HUDEP-2 (cell line): ENCODE measurements at regions not wholly inside any gene's neighbourhood (a gene's known extent, or its start where the extent isn't known, plus 50 kb on each side); places are given as distances from the start of the nearest gene placed in this dataset.

ENCODE experiments used
- DNase-seq, 76 experiments: peaks; one replicate each; lab custom pipeline; 2025; ENCODE audit not compliant: unreplicated experiment in 76 of 76; lab: John Stamatoyannopoulos, UW

DNA sequence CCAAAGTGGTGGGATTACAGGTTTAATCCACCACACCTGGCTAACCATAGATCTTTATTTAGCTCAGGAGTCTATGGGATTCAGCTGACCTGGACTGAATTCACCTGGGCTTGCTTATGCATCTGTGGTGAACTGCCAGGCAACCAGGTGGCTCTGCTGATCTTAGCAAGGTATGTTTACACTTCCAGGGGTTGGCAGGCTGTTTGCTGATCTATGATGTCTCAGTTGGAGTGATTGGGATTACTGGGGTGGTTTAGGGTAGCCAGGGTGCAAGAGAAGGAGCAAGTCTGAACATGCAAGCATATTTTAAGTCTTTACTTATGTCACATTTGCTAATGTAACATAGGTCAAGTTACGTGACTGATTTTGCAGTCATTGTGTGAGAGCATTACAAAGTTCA lies 63.6 kb upstream of the JAK2 start:
- no peak for DNase-seq

DNA sequence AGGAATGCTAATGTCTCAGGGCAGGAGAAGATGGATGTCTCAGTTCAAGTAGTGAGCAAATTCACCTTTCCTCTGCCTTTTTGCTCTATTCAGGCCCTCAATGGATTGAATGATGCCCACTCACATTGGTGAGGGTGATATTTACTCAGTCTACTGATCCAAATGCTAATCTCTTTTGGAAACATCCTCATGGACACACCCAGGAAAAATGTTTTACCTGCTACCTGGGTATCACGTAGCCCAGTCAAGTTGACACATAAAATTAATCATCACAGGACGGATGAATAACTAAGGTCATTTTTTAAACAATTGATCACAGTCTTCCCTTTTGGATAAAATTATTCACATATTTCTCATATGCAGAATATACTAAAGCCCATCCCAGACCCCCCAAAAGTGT lies 63.0 kb upstream of the JAK2 start:
- no peak for DNase-seq

DNA sequence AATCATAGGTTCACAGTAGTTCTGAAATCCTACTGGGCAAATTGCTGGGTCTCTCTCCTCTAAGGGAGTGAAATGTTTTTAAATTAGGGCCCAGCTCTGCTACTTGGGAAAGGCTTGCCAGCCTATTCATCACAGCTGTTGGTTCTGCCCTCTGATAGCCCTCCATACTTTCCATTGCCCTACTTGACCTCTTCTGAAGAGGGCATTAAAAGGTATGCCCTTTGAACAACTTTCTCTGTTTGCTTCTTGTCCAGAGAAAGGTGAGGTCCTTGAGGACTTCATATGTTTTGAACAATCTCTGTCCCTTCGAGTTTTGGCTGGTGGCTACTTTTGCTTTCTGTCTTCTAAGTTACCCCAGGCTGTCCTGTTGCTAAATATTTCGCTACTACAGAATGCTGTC lies 62.3 kb upstream of the JAK2 start:
- peak in 1 of 76 experiments; percentile 12 for DNase-seq

DNA sequence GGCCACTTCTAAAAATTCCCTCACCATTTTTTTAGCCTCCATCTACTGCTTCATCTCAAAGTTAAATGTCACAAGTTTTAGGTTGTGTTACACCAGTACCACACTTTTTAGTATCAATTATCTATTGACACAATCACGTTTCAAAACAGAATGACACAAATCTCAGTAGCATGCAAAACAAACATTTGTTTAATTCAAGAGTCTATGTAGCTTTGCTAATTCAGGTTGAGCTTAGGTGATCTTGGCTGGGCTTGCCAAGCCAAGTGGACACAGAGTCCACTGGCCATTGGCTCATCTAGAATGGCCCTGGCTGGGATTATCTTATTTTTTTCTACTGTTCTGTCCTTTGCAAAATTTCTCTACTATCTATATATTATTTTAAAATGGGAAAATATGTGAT lies 61.9 kb upstream of the JAK2 start:
- no peak for DNase-seq

DNA sequence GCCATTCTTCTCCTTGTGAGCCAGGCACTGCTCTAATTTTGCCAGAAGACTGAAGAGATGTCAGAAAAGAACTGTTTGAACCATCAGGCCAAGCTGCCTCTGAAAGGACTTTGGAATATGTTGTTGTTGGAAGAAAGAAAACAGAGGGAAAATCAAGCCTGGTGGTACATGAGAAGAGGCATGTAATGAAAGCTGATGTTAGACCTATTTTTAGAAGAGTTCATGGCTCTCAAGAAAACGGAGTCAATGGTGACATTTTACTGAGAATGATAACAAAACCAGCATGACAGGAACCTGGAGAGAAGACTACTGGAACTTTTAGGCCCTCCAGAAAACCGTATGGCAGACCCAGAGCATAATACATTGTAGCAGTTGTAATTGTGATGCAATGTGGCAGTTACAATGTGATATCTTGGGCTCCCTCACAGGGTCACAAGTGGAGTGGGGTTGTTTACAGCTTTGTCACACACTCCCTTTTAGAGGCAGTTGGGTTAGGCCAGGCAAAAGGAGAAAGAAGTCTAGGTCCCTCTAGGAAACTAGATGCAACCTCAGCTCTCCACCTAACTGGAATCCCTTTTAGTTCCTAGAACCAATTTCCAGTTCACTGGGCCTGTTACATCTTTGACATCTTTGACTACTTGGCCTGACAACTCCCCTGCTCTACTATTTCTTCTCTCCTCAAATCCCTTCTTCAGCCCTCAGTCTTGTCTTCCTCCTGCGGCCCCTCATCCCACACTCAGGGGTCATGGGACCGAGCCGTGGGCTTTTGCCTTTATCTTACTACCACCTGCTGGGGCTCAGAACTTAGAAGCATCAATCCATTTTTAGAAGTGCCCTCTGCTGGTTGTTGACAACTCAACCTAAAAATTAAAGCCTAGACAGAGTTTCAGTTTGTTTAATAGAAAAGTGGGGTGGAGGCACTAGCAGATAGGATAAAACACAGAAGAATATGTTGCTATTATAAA lies 61.2 kb upstream of the JAK2 start:
- DNase-seq: peak in 59 of 76 experiments; percentile 3 to 69 (median 38)

DNA sequence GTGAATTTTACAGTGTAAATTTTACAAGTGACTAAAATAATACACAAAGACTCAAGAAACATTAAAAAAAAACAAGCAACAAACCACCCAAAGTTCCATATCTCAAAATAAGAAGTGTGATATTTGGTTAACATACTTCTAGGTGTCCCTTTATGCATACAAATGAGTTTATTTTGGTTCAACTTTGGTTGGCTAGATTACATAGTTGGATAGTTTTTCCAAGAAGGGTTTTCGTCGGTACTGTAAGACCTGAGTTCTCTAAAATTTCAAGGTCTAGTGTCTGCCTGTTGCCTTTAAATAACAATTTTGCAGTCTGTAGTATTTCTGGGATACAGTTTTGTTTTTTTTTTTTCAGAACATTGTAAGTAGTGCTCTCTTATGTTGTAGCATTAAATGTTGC lies 58.8 kb upstream of the JAK2 start:
- no peak for DNase-seq

DNA sequence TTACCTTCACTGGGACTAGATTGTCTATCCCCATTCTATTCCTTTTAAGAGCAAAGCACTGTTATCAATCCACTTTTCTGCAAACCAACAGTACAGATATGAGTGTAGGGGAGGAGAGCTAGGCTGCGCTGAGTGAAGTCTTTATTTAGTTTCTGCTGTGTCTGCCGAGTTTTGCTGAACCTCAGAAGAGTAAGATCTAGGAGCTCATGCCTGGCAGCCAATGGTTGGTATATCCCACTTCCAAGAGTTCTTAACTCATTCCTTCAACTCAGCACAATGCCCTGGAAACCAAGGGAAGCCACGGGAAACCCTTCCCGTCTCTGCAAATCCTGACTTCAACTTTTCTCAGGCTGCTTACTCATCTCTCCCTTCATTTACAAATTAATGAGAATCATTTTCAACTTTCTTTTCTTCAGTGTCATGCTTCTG lies 58.0 kb upstream of the JAK2 start:
- DNase-seq: peak in 10 of 76 experiments; percentile 4 to 30 (median 11)

DNA sequence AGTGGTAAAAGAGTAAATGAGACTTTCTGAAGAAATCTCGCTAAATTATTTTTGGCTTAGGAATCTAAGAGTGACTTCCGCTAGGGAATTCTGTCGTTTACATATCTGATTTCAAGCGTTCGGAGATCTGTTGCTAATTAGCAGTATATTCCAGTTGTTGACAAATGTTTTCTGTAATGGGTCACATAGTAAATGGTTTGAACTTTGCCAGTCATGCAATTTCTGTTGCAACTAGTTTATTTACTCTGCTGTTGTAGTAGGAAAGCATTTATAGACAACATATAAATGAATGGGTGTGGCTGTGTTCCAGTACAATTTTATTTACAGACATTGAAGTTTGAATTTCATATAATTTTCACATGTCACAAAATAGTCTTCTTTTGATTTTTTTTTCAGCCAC lies 57.4 kb upstream of the JAK2 start:
- DNase-seq: no peak

DNA sequence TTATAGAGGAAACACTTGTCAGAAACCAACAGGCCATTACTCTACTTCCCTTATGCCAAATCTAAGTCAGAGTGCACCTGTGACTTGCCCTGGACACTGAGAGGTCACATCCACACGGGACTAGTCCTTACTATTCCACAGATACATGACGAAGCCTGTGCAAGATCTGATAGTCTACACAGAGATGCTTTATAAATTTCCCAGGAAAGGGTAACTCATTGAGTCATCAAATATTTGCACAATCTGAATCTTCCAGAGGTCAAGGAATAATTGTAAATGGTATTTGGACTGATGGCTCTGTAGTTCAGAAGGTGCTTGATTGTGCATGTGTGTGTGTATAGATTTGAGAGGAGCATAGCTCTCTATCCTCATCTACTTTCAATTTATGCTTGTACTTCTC lies 55.2 kb upstream of the JAK2 start:
- no peak for DNase-seq

DNA sequence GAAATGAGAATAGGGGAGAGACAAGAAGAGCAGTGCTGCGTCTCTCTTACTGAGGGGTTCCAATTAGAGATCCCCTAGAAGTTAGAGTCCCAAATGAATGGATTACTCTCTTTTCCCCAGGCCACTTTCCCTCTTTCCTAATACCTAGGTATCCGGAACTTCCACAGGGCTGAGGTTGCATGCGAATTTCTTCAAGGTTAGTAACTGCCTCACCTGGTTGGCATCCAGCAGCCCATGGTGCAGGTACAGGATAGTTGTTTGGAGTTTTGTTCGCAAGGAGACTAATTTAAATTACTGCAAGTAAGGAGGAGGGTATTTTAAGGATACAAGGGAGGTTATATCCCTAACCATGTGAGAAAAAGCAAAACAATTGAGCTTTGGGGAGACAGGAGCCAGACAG lies 52.4 kb upstream of the JAK2 start:
- DNase-seq: no peak

DNA sequence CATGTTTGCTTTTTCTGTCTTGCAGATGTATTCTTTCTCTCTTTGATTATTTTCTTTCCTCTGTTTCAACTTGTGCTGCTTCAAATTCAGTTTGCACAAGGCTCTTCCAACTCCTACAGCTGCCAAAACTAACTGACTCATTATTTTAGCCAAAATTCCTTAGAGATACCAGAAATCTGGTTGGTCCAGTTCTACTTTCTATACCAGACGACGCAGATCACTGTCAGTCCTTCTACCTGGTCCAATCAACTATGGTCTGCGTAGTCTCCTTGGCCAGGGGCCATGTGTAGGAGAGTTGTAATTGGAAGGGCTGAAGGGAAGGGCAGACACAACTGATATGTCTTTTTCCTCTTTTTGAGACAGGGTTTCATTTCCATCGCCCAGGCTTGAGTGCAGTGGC lies 51.9 kb upstream of the JAK2 start:
- DNase-seq: no peak

DNA sequence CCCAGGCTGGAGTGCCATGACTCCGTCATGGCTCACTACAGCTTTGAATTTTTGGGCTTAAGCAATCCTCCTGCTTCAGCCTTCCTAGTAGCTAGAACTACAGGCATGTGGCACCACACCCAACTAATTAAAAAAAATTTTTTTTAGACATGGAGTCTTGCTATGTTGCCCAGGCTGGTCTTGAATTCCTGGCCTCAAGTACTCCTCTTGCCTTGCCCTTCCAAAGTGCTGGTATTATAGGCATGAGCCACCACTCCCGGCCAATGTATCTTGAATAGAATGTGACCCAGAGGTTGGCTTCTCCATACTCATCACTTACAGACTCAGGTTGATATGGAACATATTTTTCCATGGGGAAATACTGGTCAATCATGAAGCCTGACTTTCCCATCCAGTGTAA lies 51.2 kb upstream of the JAK2 start:
- no peak for DNase-seq

DNA sequence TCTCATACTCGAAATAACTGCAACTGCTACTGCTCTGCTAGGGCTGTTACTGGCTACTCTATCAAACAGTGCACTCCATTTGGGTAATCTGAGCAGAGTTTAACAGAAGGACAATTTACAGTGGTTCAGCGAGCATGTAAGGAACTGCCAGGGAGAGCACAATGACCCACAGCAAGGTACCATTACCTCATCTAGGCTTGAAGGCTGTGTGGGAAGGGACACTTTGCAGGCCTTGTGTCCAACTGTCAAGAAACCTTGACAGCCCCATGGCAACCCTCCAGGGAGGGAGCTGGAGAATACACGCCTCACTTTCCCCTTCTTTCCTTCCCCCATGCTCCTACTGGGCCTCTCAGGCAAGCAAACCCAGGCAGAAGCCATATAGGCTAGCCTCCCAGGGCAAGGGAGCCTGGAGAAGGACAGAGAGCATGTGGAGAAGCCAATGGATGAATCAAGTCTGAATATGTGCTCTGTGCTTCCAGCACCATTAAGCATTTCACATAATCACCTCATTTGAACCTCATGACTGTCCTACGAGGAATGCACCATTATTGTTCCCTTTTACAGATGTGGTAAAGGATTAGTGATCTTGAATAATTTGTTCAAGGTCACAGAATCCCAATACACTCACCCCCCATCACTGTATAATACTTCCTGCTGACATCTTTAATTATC lies 49.9 kb upstream of the JAK2 start:
- DNase-seq: no peak
